GM10266 (cell line): ENCODE measurements at regions not wholly inside any gene's neighbourhood (a gene's known extent, or its start where the extent isn't known, plus 50 kb on each side); places are given as distances from the start of the nearest gene placed in this dataset.

Experiments
- DNase-seq: peaks from one replicate; pipeline ENCODE4 v3.0.0; 2012; ENCODE audit errors: extremely low spot score
- TF ChIP-seq, protein P1 (sequence below): IDR thresholded peaks from 2 replicates; pipeline ENCODE4 v1.5.1; 2012; ENCODE audit warnings: mild to moderate bottlenecking, low read depth; ENCODE audit not compliant: control insufficient read depth, insufficient read depth; ENCODE audit errors: missing control alignments

DNA sequence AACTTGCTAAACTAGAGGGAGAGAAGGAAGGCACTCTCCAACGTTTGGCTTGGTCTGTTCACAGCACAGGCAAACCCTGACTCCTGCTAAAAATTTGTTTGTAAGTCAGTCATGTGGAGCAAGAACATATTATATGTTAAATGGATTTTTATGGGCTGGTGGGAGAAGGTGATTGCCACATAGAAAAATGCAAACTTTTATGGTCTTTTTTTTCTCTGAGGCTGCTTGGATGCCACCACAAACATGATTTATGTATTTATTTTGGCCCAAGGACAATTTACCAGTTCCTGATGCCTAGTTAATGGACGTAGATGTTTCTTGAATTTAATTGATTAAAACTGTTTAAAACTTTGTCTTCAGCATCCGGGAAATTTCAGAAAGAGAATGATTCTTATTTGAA, 274.2 kb upstream of the MYOCD start:
- TF ChIP-seq, protein P1, sequence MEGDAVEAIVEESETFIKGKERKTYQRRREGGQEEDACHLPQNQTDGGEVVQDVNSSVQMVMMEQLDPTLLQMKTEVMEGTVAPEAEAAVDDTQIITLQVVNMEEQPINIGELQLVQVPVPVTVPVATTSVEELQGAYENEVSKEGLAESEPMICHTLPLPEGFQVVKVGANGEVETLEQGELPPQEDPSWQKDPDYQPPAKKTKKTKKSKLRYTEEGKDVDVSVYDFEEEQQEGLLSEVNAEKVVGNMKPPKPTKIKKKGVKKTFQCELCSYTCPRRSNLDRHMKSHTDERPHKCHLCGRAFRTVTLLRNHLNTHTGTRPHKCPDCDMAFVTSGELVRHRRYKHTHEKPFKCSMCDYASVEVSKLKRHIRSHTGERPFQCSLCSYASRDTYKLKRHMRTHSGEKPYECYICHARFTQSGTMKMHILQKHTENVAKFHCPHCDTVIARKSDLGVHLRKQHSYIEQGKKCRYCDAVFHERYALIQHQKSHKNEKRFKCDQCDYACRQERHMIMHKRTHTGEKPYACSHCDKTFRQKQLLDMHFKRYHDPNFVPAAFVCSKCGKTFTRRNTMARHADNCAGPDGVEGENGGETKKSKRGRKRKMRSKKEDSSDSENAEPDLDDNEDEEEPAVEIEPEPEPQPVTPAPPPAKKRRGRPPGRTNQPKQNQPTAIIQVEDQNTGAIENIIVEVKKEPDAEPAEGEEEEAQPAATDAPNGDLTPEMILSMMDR = no peak
- DNase-seq = no peak

DNA sequence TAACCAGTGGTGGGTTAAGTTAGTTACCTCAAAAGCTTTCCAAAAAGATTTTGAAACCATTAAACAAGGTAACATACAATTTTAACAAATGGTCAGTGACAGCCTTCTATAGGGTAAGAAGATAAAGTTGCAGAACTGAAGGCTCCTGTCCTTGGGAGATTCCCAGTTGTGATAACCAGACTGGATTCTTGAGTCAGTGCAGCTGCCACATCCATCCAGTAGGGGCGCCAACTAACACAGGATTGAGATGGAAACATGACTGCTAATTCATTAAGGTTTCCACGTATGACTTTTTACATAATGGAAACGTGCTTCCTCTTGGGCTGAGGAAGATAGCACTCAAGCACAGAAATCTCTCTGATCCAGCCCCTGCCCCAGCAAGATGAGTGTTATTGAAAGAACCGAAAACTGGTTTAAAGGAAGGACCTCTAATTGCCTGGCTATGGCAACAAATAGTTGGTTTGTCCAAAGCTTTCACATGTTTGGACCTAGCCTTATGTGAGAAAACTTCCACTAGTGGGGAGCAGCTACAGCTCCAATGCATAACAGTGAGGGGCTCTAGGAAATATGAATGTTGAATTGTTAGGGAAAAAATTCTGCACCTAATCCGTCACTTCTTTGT, 269.8 kb upstream of the MYOCD start:
- TF ChIP-seq, protein P1 = peak; percentile 48
- peak; percentile 24 for DNase-seq

DNA sequence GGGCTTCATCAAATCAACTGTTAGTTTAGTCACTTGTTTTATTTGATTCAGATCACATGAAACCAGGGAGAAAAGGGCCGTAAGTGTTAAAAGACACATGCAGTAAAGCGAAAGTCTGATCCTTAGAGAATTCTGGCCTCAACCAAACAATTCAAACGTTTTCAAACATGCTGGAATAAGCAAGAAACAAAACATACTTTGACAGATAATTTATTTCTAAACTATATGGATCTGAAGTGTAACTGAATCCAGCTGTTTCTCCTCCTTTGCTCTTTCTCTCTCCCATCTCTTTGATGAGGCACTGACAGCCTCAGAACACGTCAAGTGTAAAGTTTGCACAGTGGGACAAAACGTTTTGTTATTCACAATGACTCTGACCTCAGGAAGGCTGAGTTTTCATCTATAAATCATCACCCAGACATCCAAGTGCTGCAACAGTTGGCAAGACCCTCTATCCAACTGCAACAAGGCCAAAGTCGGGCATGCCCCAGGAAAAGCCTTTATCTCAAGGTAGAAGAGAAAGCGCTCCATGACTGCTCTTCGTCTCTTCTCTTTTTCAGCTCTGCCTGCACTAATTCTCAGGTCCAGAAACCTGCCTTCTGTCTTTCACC, 267.1 kb upstream of the MYOCD start:
- DNase-seq = no peak
- TF ChIP-seq, protein P1 = no peak

DNA sequence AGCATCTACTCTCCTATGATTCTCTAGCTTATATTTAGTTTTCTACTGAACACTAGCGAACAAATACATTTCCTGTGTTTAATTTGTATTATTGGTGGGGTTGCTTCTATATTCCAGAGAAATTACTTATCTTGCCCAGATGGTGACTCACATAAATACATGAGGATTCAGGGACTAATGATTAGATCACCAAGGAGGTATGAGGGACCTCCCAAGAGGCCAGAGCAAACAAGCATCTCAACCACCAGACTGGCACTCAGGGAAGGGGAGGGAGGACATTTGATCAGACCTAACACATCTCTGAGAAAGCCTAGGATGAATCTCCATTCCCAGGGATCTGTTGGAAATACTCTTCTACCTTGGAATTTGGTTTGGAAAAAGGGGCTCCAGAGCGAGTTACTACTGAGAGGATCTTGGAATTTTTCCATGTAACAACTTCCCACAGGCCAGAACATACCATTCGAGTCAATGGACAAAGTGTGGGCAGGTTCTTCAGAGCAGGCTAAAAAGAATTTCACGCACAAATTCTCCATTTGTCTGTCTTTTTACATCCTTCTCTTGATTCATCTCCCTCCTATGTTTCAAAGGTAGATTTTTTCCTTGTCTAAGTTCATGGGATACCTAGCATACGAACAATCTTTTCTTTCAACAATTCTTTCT, 262.6 kb upstream of the MYOCD start:
- DNase-seq = no peak
- TF ChIP-seq, protein P1 = no peak

DNA sequence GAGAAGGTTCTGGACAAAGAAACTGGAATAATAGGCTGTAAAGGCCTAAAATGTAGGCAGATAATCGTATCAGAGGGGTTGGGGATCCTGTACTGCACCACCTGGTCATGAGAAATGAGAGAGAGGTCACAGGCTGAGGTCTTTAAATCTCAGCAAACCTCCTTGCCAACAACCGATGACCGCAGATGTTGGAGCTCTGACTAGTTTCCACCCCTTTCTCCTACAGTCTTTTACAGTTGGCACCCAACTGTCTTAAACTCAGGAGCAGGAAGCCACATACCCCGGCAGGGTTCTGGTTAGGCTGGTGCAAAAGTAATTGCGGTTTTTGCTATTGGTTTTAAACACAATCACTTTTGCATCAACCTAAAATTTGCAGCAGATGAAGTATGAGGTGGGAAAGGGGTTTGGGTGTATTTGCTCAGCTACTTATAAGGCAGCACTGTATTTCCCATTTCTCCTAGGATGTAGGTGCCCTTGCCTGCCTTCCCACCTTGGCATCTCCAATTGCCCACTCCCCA, 261.8 kb upstream of the MYOCD start:
- TF ChIP-seq, protein P1 = no peak
- DNase-seq = no peak

DNA sequence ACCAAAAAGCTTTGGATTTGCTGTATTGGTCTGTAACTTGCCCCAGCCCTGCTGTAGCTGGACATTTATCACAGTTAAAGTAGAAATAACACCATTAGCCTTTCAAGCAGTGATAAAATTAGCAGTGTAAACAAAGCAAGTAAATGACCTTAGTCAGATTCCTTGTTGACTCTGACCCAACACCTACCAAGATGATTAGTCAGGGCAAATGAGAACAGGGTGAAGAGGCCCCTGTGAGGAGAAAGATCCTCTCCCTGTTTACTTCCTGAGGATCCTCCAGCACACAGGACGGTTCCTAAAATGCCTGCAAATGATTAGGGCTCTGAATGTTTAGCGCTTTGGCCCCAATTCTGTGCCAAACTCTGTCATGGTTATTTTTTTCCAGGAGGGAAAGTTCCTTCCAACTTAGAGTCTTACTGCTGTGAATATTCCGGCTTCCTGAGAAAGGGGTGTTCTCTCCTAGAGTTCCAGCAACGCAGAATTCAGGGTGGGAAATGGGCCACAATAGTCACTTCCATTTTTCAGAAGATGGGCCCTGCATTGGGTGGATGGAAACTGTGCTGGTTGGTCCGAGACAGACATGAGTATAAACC, 259.0 kb upstream of the MYOCD start:
- DNase-seq = no peak
- TF ChIP-seq, protein P1 = no peak
